ENCODE measurements at regions not wholly inside any gene's neighbourhood (a gene's known extent, or its start where the extent isn't known, plus 50 kb on each side); places are given as distances from the start of the nearest gene placed in this dataset.
"Not testable (repeated sequence)": the region's sequence is repeated elsewhere in the genome, so short reads cannot be mapped to it uniquely, and the experiment has no call there.

DNA sequence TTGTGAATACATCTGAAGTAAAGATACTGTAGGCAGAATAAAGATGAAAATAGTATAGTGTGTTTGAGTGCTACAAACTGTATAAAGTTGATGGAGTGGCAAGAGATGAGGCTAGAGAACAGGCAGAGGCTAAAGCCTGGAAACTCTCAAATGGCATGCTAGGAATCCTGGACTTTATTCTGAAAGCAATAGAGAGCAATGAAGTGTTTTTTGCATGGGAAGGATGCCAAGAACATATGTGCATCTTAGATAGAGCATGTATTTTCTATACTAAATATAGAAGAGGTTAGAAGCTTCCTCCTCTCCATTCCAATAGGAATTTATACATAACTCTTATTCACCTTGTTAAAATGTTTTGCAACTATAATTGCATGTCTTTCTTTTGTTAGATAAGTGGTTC, 86.3 kb upstream of the TMTC2 start:
- no peak overlapping the region for H3K27ac Mint-ChIP-seq
- no peak overlapping the region for H3K4me3 Mint-ChIP-seq
- no peak for DNase-seq
- no peaks in the 10 kb centered on the region for H3K4me1 Mint-ChIP-seq
- CTCF ChIA-PET = no interaction called here
- no peaks in the 10 kb centered on the region for H3K27me3 Mint-ChIP-seq
- H3K9me3 Mint-ChIP-seq = no peaks in the 10 kb centered on the region
- H3K36me3 Mint-ChIP-seq = no peaks in the 10 kb centered on the region

DNA sequence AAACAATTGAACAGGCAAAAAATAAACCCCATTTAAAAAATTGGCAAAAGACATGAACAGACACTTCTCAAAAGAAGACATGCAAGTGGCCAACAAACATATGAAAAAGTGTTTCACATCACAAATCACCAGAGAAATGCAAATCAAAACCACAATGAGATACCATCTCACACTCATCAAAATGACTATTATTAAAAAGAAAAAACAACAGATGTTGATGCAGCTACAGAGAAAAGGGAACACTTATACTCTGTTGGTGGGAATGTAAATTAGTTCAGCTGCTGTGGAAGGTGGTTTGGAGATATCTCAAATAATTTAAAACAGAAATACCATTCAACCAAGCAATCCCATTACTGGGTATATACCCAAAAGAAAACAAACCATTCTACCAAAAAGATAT, 83.1 kb upstream of the TMTC2 start:
- DNase-seq, CTCF ChIA-PET, H3K36me3 Mint-ChIP-seq, H3K27ac Mint-ChIP-seq, H3K4me1 Mint-ChIP-seq, H3K27me3 Mint-ChIP-seq, H3K4me3 Mint-ChIP-seq, H3K9me3 Mint-ChIP-seq: not testable (repeated sequence)

DNA sequence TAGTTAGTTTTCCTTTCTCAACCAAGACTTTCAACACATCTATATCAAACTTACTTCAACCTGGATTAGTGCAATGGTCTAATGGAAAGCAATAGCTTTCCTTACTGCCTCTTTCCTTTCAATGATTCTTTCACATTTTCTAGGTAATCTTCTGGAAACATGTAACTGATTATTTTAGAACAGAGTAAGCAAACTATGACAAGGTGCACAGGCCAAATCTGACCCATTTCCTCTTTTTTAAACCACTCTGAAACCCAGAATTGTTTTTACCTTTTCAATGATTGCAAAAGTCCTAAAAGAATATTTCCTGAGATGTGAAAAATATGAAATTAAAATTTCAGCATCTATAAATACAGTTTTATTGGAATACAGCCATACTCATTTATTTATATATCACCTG, 81.6 kb upstream of the TMTC2 start:
- Mint-ChIP-seq H3K4me1 (no peaks in the 10 kb centered on the region), H3K27ac (no peak overlapping the region), H3K9me3 (no peaks in the 10 kb centered on the region), H3K4me3 (no peak overlapping the region), H3K36me3 (no peaks in the 10 kb centered on the region), H3K27me3 (no peaks in the 10 kb centered on the region)
- CTCF ChIA-PET = no interaction called here
- DNase-seq = no peak

DNA sequence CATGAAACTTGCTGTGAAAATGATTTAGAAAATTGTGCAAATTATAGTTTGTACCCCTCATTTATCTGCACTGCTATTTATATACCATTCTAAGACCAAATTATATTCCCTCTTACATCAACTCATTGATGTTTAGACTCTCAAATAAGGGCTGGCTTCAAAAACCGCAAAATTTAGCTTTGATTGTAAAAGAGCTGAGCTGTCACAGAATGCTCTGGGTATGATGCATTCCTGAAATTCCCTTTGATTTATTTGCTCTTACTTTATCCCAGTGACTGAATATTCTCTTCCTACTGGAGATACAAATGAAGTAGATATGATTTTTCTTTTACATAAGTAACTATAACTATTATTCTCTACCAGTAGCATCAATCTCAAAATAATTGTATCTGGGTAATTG, 78.0 kb upstream of the TMTC2 start:
- Mint-ChIP-seq H3K4me3 (no peak overlapping the region), H3K27me3 (no peaks in the 10 kb centered on the region), H3K36me3 (no peaks in the 10 kb centered on the region), H3K9me3 (no peaks in the 10 kb centered on the region), H3K27ac (no peak overlapping the region), H3K4me1 (no peaks in the 10 kb centered on the region)
- DNase-seq = no peak
- CTCF ChIA-PET = no interaction called here

DNA sequence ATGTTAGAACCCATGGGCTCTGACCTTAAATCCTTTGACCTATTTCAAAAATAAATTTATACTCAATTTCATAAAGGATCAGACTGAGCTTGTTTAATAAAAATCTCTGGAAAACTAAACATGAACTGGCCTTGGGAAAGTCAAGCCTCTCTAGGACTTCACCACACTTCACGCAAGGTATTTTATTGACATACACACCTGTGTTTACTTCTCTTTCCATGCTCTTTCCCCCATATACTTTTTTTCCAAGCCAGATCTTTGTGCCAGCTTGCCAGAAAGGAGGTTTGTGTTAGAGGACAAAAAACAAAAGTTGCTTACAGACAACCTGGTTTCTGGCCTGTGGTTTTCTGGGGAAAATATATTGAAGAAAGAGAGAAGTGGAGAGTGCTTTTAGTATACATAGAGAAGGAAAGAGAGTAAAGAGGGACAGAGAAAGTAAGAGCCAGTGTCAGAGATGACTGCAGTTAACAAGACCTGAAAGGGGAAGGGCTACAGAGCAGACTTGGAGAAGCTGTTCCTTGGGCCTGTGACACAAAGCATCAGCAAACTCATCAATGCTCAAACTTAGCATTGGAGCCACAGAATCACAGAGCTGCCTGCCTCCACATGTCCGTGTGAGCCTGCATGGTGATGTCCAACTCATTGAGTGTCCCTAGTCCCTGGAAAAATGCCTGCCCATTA, 77.3 kb upstream of the TMTC2 start:
- DNase-seq = no peak
- H3K27ac Mint-ChIP-seq = no peak overlapping the region
- CTCF ChIA-PET = no interaction called here
- H3K9me3 Mint-ChIP-seq = no peaks in the 10 kb centered on the region
- no peaks in the 10 kb centered on the region for H3K36me3 Mint-ChIP-seq
- H3K4me3 Mint-ChIP-seq = no peak overlapping the region
- H3K4me1 Mint-ChIP-seq = no peaks in the 10 kb centered on the region
- H3K27me3 Mint-ChIP-seq = no peaks in the 10 kb centered on the region

DNA sequence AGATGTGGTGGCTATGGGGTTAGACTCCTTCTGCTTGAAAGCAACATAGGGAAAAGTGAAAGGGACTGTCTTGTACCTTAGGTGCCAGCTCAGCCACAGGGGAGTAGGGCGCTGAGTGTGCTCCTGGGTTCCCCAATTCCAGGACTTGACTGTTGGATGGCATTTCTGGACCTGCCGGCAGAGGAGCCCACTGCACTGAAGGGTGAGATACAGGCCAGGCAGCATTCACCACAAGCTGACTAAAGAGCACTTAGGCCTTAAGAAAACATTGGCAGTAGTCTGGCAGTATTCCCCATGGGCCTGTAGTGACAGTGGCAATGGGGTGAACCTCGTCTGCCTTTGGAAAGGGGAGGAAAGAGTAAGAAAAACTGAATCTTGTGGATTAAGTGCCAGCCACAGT, 67.1 kb upstream of the TMTC2 start:
- H3K4me3 Mint-ChIP-seq = no peak overlapping the region
- H3K27ac Mint-ChIP-seq = no peak overlapping the region
- H3K36me3 Mint-ChIP-seq = no peaks in the 10 kb centered on the region
- H3K4me1 Mint-ChIP-seq = no peaks in the 10 kb centered on the region
- CTCF ChIA-PET = no interaction called here
- no peak for DNase-seq
- H3K27me3 Mint-ChIP-seq = no peaks in the 10 kb centered on the region
- H3K9me3 Mint-ChIP-seq = no peaks in the 10 kb centered on the region

DNA sequence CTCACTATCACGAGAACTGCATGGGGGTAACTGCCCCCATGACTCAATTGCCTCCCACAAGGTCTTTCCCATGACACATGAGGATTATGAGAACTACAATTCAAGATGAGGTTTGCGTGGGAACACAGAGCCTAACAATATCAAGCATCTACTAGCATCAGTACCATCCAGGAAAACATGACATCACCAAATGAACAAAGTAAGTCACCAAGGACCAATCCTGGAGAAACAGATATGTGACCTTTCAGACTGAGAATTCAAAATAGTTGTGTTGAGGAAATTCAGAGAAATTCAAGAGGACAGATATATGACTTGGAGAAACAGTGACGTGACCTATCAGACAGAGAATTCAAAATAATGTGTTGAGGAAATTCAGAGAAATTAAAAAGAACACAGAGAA, 65.8 kb upstream of the TMTC2 start:
- no peaks in the 10 kb centered on the region for H3K9me3 Mint-ChIP-seq
- CTCF ChIA-PET = interaction anchor here (0.7 kb wide), 1 partner anchor 259 kb away, joined by 3 read pairs; no protein-coding TSS in a partner anchor
- H3K4me3 Mint-ChIP-seq = no peak overlapping the region
- no peak for DNase-seq
- no peaks in the 10 kb centered on the region for H3K27me3 Mint-ChIP-seq
- no peaks in the 10 kb centered on the region for H3K36me3 Mint-ChIP-seq
- no peak overlapping the region for H3K27ac Mint-ChIP-seq
- no peaks in the 10 kb centered on the region for H3K4me1 Mint-ChIP-seq

DNA sequence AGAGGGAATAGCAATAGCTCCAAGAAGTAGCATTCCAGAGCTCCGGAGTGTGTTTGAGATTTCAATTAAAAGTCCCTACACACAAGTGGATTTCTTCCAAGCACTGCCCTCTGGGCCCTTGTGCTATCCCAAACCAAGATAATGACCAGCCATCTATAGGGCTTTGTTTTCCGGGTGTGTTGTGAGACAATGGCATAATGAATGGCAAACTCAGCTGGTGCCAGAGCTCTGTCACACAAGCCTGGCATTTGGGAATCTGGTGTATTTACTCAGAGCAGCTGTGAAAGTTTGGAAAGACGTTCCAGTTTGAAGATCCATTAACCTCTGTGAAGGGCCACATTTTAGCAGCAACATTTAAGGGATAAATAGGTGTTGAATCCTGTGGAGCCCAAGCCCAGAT, 61.2 kb upstream of the TMTC2 start:
- H3K27ac Mint-ChIP-seq = no peak overlapping the region
- no peak for DNase-seq
- no peaks in the 10 kb centered on the region for H3K4me1 Mint-ChIP-seq
- no peaks in the 10 kb centered on the region for H3K36me3 Mint-ChIP-seq
- no peaks in the 10 kb centered on the region for H3K9me3 Mint-ChIP-seq
- CTCF ChIA-PET = interaction anchor here (0.7 to 1.1 kb wide), 2 partner anchors 11 to 28 kb away, joined by 3 read pairs; no protein-coding TSS in a partner anchor
- no peak overlapping the region for H3K4me3 Mint-ChIP-seq
- H3K27me3 Mint-ChIP-seq = no peaks in the 10 kb centered on the region

DNA sequence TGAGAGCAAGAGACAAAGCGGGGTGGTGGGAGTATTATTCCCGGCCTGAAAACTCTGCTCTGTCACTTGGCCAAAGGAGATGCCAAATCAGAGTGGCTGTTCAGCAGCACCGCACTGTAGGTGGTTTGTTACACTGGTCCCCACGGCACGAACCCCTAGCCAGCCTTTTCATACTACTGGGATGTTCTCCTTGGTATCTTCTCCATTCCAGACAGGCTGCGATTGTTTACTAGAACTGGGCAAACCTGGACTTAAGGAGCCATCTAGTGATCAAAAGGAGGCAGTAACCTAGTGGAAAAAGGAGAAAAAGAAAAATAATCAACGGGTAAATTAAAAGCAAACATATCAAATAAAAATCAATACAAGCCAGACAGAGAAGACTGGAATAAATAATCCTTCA, 58.9 kb upstream of the TMTC2 start:
- CTCF ChIA-PET = no interaction called here
- Mint-ChIP-seq H3K9me3 (no peaks in the 10 kb centered on the region), H3K27me3 (no peaks in the 10 kb centered on the region), H3K4me3 (no peak overlapping the region), H3K36me3 (no peaks in the 10 kb centered on the region), H3K4me1 (no peaks in the 10 kb centered on the region), H3K27ac (no peak overlapping the region)
- no peak for DNase-seq

DNA sequence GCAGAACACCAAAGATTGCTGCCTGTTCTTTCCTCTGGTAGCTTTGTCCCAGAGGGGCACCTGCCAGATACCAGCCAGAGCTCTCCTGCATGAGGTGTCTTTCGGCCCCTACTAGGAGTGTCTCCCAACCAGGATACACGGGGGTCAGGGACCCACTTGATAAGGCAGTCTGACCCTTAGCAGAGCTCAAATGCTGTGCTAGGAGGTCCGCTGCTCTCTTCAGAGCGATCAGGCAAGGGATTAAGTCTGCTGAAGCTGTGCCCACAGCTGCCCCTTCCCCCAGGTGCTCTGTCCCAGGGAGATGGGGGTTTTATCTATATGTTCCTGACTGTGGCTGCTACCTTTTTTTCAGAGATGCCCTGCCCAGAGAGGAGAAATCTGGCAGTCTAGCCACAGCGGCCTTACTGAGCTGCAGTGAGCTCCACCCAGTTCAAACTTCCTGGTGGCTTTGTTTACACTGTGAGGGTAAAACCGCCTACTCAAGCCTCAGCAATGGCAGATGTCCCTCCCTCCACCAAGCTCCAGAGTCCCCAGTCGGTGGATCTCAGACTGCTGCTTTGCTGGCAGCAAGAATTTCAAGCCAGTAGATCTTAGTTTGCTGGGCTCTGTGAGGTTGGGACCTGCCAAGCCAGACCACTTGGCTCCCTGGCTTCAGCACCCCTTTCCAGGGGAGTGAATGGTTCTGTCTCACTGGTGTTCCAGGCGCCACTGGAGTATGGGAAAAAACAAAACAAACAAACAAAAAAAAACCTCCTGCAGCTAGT, 52.0 kb upstream of the TMTC2 start:
- H3K4me3 Mint-ChIP-seq, H3K27me3 Mint-ChIP-seq, DNase-seq, CTCF ChIA-PET, H3K27ac Mint-ChIP-seq, H3K36me3 Mint-ChIP-seq, H3K4me1 Mint-ChIP-seq, H3K9me3 Mint-ChIP-seq: not testable (repeated sequence)

DNA sequence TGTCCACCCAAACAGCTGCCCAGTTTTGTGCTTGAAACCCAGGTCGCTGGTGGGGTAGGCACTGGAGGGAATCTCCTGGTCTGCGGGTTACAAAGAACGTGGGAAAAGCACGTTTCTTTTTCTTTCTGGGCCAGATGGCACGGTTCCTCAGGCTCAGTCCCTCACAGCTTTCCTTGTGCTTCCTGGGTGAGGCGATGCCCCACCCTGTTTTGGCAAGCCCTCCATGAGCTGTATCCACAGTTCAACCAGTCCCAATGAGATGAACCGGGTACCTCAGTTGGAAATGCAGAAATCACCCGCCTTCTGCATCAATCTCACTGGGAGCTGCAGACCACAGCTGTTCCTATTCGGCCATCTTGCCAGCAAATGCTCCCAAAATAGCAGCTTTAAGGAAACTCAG, 51.4 kb upstream of the TMTC2 start:
- Mint-ChIP-seq H3K4me1 (no peaks in the 10 kb centered on the region), H3K4me3 (no peak overlapping the region), H3K27ac (no peak overlapping the region), H3K9me3 (no peaks in the 10 kb centered on the region), H3K36me3 (no peaks in the 10 kb centered on the region), H3K27me3 (no peaks in the 10 kb centered on the region)
- no peak for DNase-seq
- CTCF ChIA-PET = no interaction called here

Measured in activated naive CD4-positive, alpha-beta T cell treated with anti-CD3 and anti-CD28 coated beads, Interleukin-2, amount 10 ng/mL, durations not matched to agents 7 days and 5 days (primary cell).